HEK293 (cell line): ENCODE measurements at regions not wholly inside any gene's neighbourhood (a gene's known extent, or its start where the extent isn't known, plus 50 kb on each side); places are given as distances from the start of the nearest gene placed in this dataset.

Source experiments
- ZNF239 ChIP-seq: fragments of 450-650 bp; formaldehyde crosslinking; IDR thresholded peaks from 2 replicates; pipeline ENCODE4 v1.5.1; 2016; ENCODE audit warnings: missing biosample characterization, missing genetic modification characterization
- TF ChIP-seq, protein P1 (sequence below): fragments of 450-650 bp; formaldehyde crosslinking; IDR thresholded peaks from 2 replicates; pipeline ENCODE4 v1.5.1; 2016; ENCODE audit warnings: missing biosample characterization, missing genetic modification characterization

DNA sequence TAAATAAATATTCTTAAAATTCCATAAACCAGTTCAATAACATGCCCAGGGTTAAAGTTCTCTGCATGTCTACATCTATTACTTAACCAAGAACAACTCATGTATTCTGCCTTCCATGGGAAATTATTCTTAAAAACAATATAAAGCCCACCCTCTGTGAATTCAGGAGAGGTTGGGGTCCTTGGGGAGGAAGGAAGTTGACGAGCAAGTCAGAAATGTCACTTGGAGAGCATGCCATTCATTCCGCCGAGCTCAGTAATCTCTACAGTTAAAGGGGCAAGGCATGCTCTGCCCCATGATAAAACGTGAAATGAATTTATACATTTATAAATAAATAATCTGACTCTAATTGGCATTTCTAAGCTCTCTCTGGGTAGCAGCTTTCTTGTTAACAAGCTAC is 405.1 kb downstream of the TOX3 start:
- TF ChIP-seq, protein P1, sequence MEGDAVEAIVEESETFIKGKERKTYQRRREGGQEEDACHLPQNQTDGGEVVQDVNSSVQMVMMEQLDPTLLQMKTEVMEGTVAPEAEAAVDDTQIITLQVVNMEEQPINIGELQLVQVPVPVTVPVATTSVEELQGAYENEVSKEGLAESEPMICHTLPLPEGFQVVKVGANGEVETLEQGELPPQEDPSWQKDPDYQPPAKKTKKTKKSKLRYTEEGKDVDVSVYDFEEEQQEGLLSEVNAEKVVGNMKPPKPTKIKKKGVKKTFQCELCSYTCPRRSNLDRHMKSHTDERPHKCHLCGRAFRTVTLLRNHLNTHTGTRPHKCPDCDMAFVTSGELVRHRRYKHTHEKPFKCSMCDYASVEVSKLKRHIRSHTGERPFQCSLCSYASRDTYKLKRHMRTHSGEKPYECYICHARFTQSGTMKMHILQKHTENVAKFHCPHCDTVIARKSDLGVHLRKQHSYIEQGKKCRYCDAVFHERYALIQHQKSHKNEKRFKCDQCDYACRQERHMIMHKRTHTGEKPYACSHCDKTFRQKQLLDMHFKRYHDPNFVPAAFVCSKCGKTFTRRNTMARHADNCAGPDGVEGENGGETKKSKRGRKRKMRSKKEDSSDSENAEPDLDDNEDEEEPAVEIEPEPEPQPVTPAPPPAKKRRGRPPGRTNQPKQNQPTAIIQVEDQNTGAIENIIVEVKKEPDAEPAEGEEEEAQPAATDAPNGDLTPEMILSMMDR (tag by site-specific recombination): no peak
- TF ChIP-seq ZNF239: no peak
